ENCODE measurements at regions not wholly inside any gene's neighbourhood (a gene's known extent, or its start where the extent isn't known, plus 50 kb on each side); places are given as distances from the start of the nearest gene placed in this dataset.
"Not testable (repeated sequence)": the region's sequence is repeated elsewhere in the genome, so short reads cannot be mapped to it uniquely, and the experiment has no call there.

GRCh38 chr5:124957063-124957462 lies 210.6 kb upstream of the ZNF608 start:
- no peaks in the 10 kb centered on the region for H3K27me3 Mint-ChIP-seq
- POLR2A ChIA-PET = no interaction called here
- H3K9me3 Mint-ChIP-seq = peaks cover 0 to 3% (median 0%) of the 10 kb centered on the region in 9 donors
- H3K4me1 Mint-ChIP-seq = peaks cover 0 to 7% (median 0%) of the 10 kb centered on the region in 4 donors
- no peaks in the 10 kb centered on the region for H3K36me3 Mint-ChIP-seq
- ATAC-seq (no peak), DNase-seq (no peak)
- H3K4me3 Mint-ChIP-seq = no peak overlapping the region
- H3K27ac Mint-ChIP-seq = no peak overlapping the region

GRCh38 chr5:124960266-124960665 lies 213.8 kb upstream of the ZNF608 start:
- ATAC-seq (no peak), DNase-seq (no peak)
- Mint-ChIP-seq H3K27me3 (peaks cover 0 to 1% (median 0%) of the 10 kb centered on the region in 5 donors), H3K4me1 (peaks cover 0 to 6% (median 0%) of the 10 kb centered on the region in 4 donors), H3K4me3 (no peak overlapping the region), H3K36me3 (no peaks in the 10 kb centered on the region), H3K9me3 (no peaks in the 10 kb centered on the region), H3K27ac (no peak overlapping the region)
- POLR2A ChIA-PET = no interaction called here

- Mint-ChIP-seq H3K36me3 (no peaks in the 10 kb centered on the region), H3K4me3 (no peak overlapping the region)
These were observed 215.1 kb upstream of the ZNF608 start for GRCh38 chr5:124961521-124961920.

GRCh38 chr5:124962111-124962510 lies 215.7 kb upstream of the ZNF608 start:
- Mint-ChIP-seq H3K36me3 (no peaks in the 10 kb centered on the region), H3K4me3 (no peak overlapping the region), H3K4me1 (peaks cover 0 to 6% (median 0%) of the 10 kb centered on the region in 4 donors), H3K27ac (no peak overlapping the region), H3K9me3 (no peaks in the 10 kb centered on the region), H3K27me3 (peaks cover 0 to 1% (median 0%) of the 10 kb centered on the region in 5 donors)
- DNase-seq (no peak), ATAC-seq (no peak)
- POLR2A ChIA-PET = no interaction called here

More at GRCh38 chr5:124961521-124961920, 215.1 kb upstream of the ZNF608 start:
- Mint-ChIP-seq H3K4me1 (peaks cover 0 to 6% (median 0%) of the 10 kb centered on the region in 4 donors), H3K9me3 (no peaks in the 10 kb centered on the region), H3K27ac (no peak overlapping the region), H3K27me3 (peaks cover 0 to 1% (median 0%) of the 10 kb centered on the region in 5 donors)
- POLR2A ChIA-PET = no interaction called here
- ATAC-seq (no peak), DNase-seq (no peak)

- Mint-ChIP-seq H3K4me3 (no peak overlapping the region), H3K4me1 (peaks cover 0 to 6% (median 0%) of the 10 kb centered on the region in 4 donors), H3K9me3 (no peaks in the 10 kb centered on the region), H3K27me3 (peaks cover 0 to 1% (median 0%) of the 10 kb centered on the region in 5 donors), H3K27ac (no peak overlapping the region), H3K36me3 (no peaks in the 10 kb centered on the region)
- no peak for ATAC-seq
- DNase-seq = no peak
- POLR2A ChIA-PET = no interaction called here
These were observed 216.3 kb upstream of the ZNF608 start for GRCh38 chr5:124962735-124963134.

GRCh38 chr5:124963236-124963919 lies 216.9 kb upstream of the ZNF608 start:
- no peak for DNase-seq
- Mint-ChIP-seq H3K36me3 (no peaks in the 10 kb centered on the region), H3K4me3 (no peak overlapping the region), H3K4me1 (peaks cover 0 to 6% (median 0%) of the 10 kb centered on the region in 4 donors), H3K27me3 (peaks cover 0 to 1% (median 0%) of the 10 kb centered on the region in 5 donors), H3K9me3 (no peaks in the 10 kb centered on the region), H3K27ac (no peak overlapping the region)
- no peak for ATAC-seq
- POLR2A ChIA-PET = no interaction called here

GRCh38 chr5:124966741-124967140 lies 220.3 kb upstream of the ZNF608 start:
- H3K36me3 Mint-ChIP-seq, H3K4me1 Mint-ChIP-seq, DNase-seq, ATAC-seq, H3K4me3 Mint-ChIP-seq, POLR2A ChIA-PET, H3K27me3 Mint-ChIP-seq, H3K9me3 Mint-ChIP-seq, H3K27ac Mint-ChIP-seq: not testable (repeated sequence)

GRCh38 chr5:124970381-124970780 lies 223.9 kb upstream of the ZNF608 start:
- ATAC-seq, H3K4me1 Mint-ChIP-seq, H3K4me3 Mint-ChIP-seq, H3K27me3 Mint-ChIP-seq, DNase-seq, H3K9me3 Mint-ChIP-seq, H3K27ac Mint-ChIP-seq, H3K36me3 Mint-ChIP-seq, POLR2A ChIA-PET: not testable (repeated sequence)

GRCh38 chr5:124972703-124973102 lies 226.3 kb upstream of the ZNF608 start:
- H3K4me1 Mint-ChIP-seq = peaks cover 0 to 6% (median 3%) of the 10 kb centered on the region in 4 donors
- no peaks in the 10 kb centered on the region for H3K36me3 Mint-ChIP-seq
- no peak overlapping the region for H3K4me3 Mint-ChIP-seq
- POLR2A ChIA-PET = no interaction called here
- ATAC-seq (no peak), DNase-seq (no peak)
- H3K9me3 Mint-ChIP-seq = peaks cover 0 to 7% (median 0%) of the 10 kb centered on the region in 9 donors
- peaks cover 0 to 4% (median 0%) of the 10 kb centered on the region in 5 donors for H3K27me3 Mint-ChIP-seq
- H3K27ac Mint-ChIP-seq = no peak overlapping the region

GRCh38 chr5:124973661-124974060 lies 227.2 kb upstream of the ZNF608 start:
- Mint-ChIP-seq H3K27me3 (peaks cover 0 to 4% (median 0%) of the 10 kb centered on the region in 5 donors), H3K9me3 (peaks cover 0 to 7% (median 0%) of the 10 kb centered on the region in 9 donors), H3K4me3 (no peak overlapping the region), H3K36me3 (no peaks in the 10 kb centered on the region), H3K4me1 (peaks cover 0 to 6% (median 3%) of the 10 kb centered on the region in 4 donors), H3K27ac (no peak overlapping the region)
- DNase-seq (no peak), ATAC-seq (no peak)
- POLR2A ChIA-PET = no interaction called here

GRCh38 chr5:124976086-124976485 lies 229.6 kb upstream of the ZNF608 start:
- H3K27me3 Mint-ChIP-seq = no peaks in the 10 kb centered on the region
- ATAC-seq = no peak
- H3K9me3 Mint-ChIP-seq = peaks cover 0 to 7% (median 0%) of the 10 kb centered on the region in 9 donors
- no peak overlapping the region for H3K27ac Mint-ChIP-seq
- DNase-seq = no peak
- no peak overlapping the region for H3K4me3 Mint-ChIP-seq
- H3K36me3 Mint-ChIP-seq = no peaks in the 10 kb centered on the region
- POLR2A ChIA-PET = no interaction called here
- peaks cover 0 to 27% (median 2%) of the 10 kb centered on the region in 4 donors for H3K4me1 Mint-ChIP-seq

- POLR2A ChIA-PET = no interaction called here
- no peak for DNase-seq
- H3K36me3 Mint-ChIP-seq = no peaks in the 10 kb centered on the region
- H3K4me3 Mint-ChIP-seq = no peak overlapping the region
- H3K27ac Mint-ChIP-seq = no peak overlapping the region
- ATAC-seq = no peak
- peaks cover 0 to 41% (median 1%) of the 10 kb centered on the region in 4 donors for H3K4me1 Mint-ChIP-seq
- H3K9me3 Mint-ChIP-seq = peaks cover 0 to 19% (median 3%) of the 10 kb centered on the region in 9 donors
- H3K27me3 Mint-ChIP-seq = no peaks in the 10 kb centered on the region
These were observed 232.8 kb upstream of the ZNF608 start for GRCh38 chr5:124979251-124979650.

- H3K27ac Mint-ChIP-seq = no peak overlapping the region
- H3K4me3 Mint-ChIP-seq = no peak overlapping the region
- H3K4me1 Mint-ChIP-seq = peaks cover 0 to 43% (median 0%) of the 10 kb centered on the region in 4 donors
- ATAC-seq (no peak), DNase-seq (no peak)
- H3K9me3 Mint-ChIP-seq = peaks cover 0 to 26% (median 4%) of the 10 kb centered on the region in 9 donors
- no peaks in the 10 kb centered on the region for H3K36me3 Mint-ChIP-seq
- no peaks in the 10 kb centered on the region for H3K27me3 Mint-ChIP-seq
- POLR2A ChIA-PET = no interaction called here
These were observed 233.9 kb upstream of the ZNF608 start for GRCh38 chr5:124980163-124980941.
